Kidney (tissue), 13 donors: ENCODE measurements at regions not wholly inside any gene's neighbourhood (a gene's known extent, or its start where the extent isn't known, plus 50 kb on each side); places are given as distances from the start of the nearest gene placed in this dataset.

Experiments
- DNase-seq, 5 donors: peaks; one replicate each; pipeline ENCODE4 v3.0.0-alpha.2; 2013 to 2020
- FAIRE-seq: peaks from 2 replicates; lab custom pipeline; 2012; peaks lifted over from hg19 to GRCh38; lab: Jason Lieb, UNC
- H3K27ac ChIP-seq, 2 donors: one replicate each; pipeline ENCODE4 v1.7.0; 2013; ENCODE audit warnings: low read depth in 2 of 2, low read length in 2 of 2, inconsistent platforms in 1 of 2
- H3K27me3 ChIP-seq: one replicate; pipeline ENCODE4 v1.7.1; 2013; ENCODE audit warnings: low read length, inconsistent platforms; ENCODE audit not compliant: control insufficient read depth, insufficient read depth
- H3K36me3 ChIP-seq, 3 donors: one replicate each; pipeline versions ENCODE4 v1.7.0 to v1.7.1; 2013; ENCODE audit warnings: low read length in 3 of 3, control low read depth in 1 of 3, inconsistent platforms in 1 of 3; ENCODE audit not compliant: insufficient read depth in 3 of 3, control insufficient read depth in 2 of 3
- H3K4me1 ChIP-seq, 3 donors: one replicate each; pipeline versions ENCODE4 v1.7.0 to v1.7.1; 2013; ENCODE audit warnings: low read length in 3 of 3, inconsistent platforms in 1 of 3, low read depth in 1 of 3; ENCODE audit not compliant: control insufficient read depth in 2 of 3, insufficient read depth in 2 of 3
- H3K4me3 ChIP-seq, 3 donors: one replicate each; pipeline versions ENCODE4 v1.7.0 to v1.8.1; 2013; ENCODE audit warnings: low read length in 3 of 3, control low read depth in 1 of 3, inconsistent platforms in 1 of 3
- H3K9ac ChIP-seq, 3 donors: one replicate each; pipeline versions ENCODE4 v1.7.0 to v1.7.1; 2013; ENCODE audit warnings: low read length in 3 of 3, control low read depth in 1 of 3, inconsistent platforms in 1 of 3
- H3K9me3 ChIP-seq, 3 donors: one replicate each; pipeline versions ENCODE4 v1.7.0 to v1.7.1; 2013; ENCODE audit warnings: low read length in 3 of 3, control low read depth in 1 of 3, inconsistent platforms in 1 of 3; ENCODE audit not compliant: control insufficient read depth in 2 of 3, insufficient read depth in 1 of 3
- CTCF ChIP-seq: IDR thresholded peaks from 3 replicates; pipeline ENCODE4 v1.5.1; 2012; ENCODE audit warnings: mild to moderate bottlenecking, moderate library complexity, borderline replicate concordance; ENCODE audit not compliant: insufficient read depth; ENCODE audit errors: extremely low read depth
- intact Hi-C: fragments of 100-400 bp; cut with DNase I; formaldehyde crosslinking; loops from one replicate; pipeline ENCODE4 v1.11.1; 2022
- donor health status: control.
- donor health status: control.
- donor health status: control.
- donor health status: control.
- donor health status: control.
- donor health status: DM: yes; HTN: yes; CAD: no.
- donor health status: Normal renal cell carcinoma (clear cell type).

- Histone ChIP-seq H3K27ac (no peak overlapping the region), H3K27me3 (no peaks in the 10 kb centered on the region), H3K9ac (no peak overlapping the region), H3K4me3 (no peak overlapping the region), H3K4me1 (peaks cover 0 to 2% (median 0%) of the 10 kb centered on the region in 3 donors), H3K9me3 (no peaks in the 10 kb centered on the region), H3K36me3 (no peaks in the 10 kb centered on the region)
- no peak for DNase-seq
- FAIRE-seq, result no peak
- TF ChIP-seq CTCF, result no peak
- intact Hi-C loops, result no loop called here
Measured at GRCh38 chr11:101666916-101667315, 83.1 kb upstream of the TRPC6 start.

GRCh38 chr11:101661559-101661958 lies 77.8 kb upstream of the TRPC6 start:
- no peak overlapping the region for H3K4me3 ChIP-seq
- FAIRE-seq, result no peak

More at GRCh38 chr11:101661559-101661958, 77.8 kb upstream of the TRPC6 start:
- no peak for DNase-seq
- Histone ChIP-seq H3K4me1 (no peaks in the 10 kb centered on the region), H3K27me3 (no peaks in the 10 kb centered on the region), H3K9ac (no peak overlapping the region), H3K27ac (no peak overlapping the region), H3K36me3 (no peaks in the 10 kb centered on the region), H3K9me3 (no peaks in the 10 kb centered on the region)
- intact Hi-C loops, result no loop called here
- no peak for TF ChIP-seq CTCF
